ENCODE measurements at regions not wholly inside any gene's neighbourhood (a gene's known extent, or its start where the extent isn't known, plus 50 kb on each side); places are given as distances from the start of the nearest gene placed in this dataset.
"Not testable (repeated sequence)": the region's sequence is repeated elsewhere in the genome, so short reads cannot be mapped to it uniquely, and the experiment has no call there.

- no peak overlapping the region for H2AFZ ChIP-seq (ENCODE audit: low read length)
- no peak overlapping the region for H3K9ac ChIP-seq (ENCODE audit: low read length)
- TF ChIP-seq EZH2 (IDR thresholded peaks at IDR 0.05; ENCODE audit: low read length, unreplicated experiment) (no peak), EZH2phosphoT487 (IDR thresholded peaks at IDR 0.05; ENCODE audit: borderline replicate concordance, low read length) (no peak), CTCF (conservative IDR thresholded peaks at IDR 0.05; ENCODE audit: low read depth, low read length) (no peak)
- ChIA-PET CTCF (no interaction called here), POLR2A (ENCODE audit: unreplicated experiment) (no interaction called here)
- no peaks in the 10 kb centered on the region for H3K9me3 ChIP-seq (ENCODE audit: low read length)
- no peaks in the 10 kb centered on the region for H3F3A ChIP-seq (ENCODE audit: low read length, unreplicated experiment)
- peaks cover 14% of the 10 kb centered on the region for H3K27me3 ChIP-seq (ENCODE audit: low read length)
- no peak overlapping the region for H3K27ac ChIP-seq (ENCODE audit: low read length)
- H3K9me2 ChIP-seq (replicated peaks; ENCODE audit: low read length) = no peaks in the 10 kb centered on the region
- no peak for DNase-seq
- no peak overlapping the region for H3K4me2 ChIP-seq (ENCODE audit: low read length)
- H3K4me1 ChIP-seq (ENCODE audit: insufficient read depth, low read length) = no peaks in the 10 kb centered on the region
- no peaks in the 10 kb centered on the region for H3K79me2 ChIP-seq (ENCODE audit: low read length)
- no peak for ATAC-seq
- intact Hi-C loops (cut with micrococcal nuclease) = no loop called here
- H3K36me3 ChIP-seq (ENCODE audit: low read depth, low read length) = no peaks in the 10 kb centered on the region
- no peaks in the 10 kb centered on the region for H4K20me1 ChIP-seq (ENCODE audit: low read length)
- BruUV-seq (replicated peaks) = no TSS peak
- no peak overlapping the region for H3K4me3 ChIP-seq (ENCODE audit: low read length)
Measured at GRCh38 chrX:953879-954482, 258.5 kb downstream of the CRLF2 start.

GRCh38 chrX:952816-953215, 259.6 kb downstream of the CRLF2 start:
- ChIA-PET CTCF (no interaction called here), POLR2A (ENCODE audit: unreplicated experiment) (no interaction called here)
- Histone ChIP-seq H3K4me2 (ENCODE audit: low read length) (no peak overlapping the region), H2AFZ (ENCODE audit: low read length) (no peak overlapping the region), H3K9me3 (ENCODE audit: low read length) (no peaks in the 10 kb centered on the region), H3K9me2 (replicated peaks; ENCODE audit: low read length) (no peaks in the 10 kb centered on the region), H3K36me3 (ENCODE audit: low read depth, low read length) (no peaks in the 10 kb centered on the region), H3K79me2 (ENCODE audit: low read length) (no peaks in the 10 kb centered on the region), H4K20me1 (ENCODE audit: low read length) (no peaks in the 10 kb centered on the region), H3K4me3 (ENCODE audit: low read length) (no peak overlapping the region), H3K4me1 (ENCODE audit: insufficient read depth, low read length) (no peaks in the 10 kb centered on the region), H3K9ac (ENCODE audit: low read length) (no peak overlapping the region), H3K27me3 (ENCODE audit: low read length) (peaks cover 9% of the 10 kb centered on the region; the same call in 1 of the 2 replicates), H3K27ac (ENCODE audit: low read length) (no peak overlapping the region), H3F3A (ENCODE audit: low read length, unreplicated experiment) (no peaks in the 10 kb centered on the region)
- no TSS peak for BruUV-seq (replicated peaks)
- no peak for TF ChIP-seq CTCF (conservative IDR thresholded peaks at IDR 0.05; ENCODE audit: low read depth, low read length)
- TF ChIP-seq EZH2phosphoT487 (IDR thresholded peaks at IDR 0.05; ENCODE audit: borderline replicate concordance, low read length) = no peak
- TF ChIP-seq EZH2 (IDR thresholded peaks at IDR 0.05; ENCODE audit: low read length, unreplicated experiment) = no peak
- ATAC-seq (no peak), DNase-seq (no peak)
- intact Hi-C loops (cut with micrococcal nuclease) = no loop called here

- H3K36me3 ChIP-seq (ENCODE audit: low read depth, low read length); CTCF ChIA-PET; DNase-seq; POLR2A ChIA-PET (ENCODE audit: unreplicated experiment); H3K4me2 ChIP-seq (ENCODE audit: low read length); H2AFZ ChIP-seq (ENCODE audit: low read length); H3K9me3 ChIP-seq (ENCODE audit: low read length); H3K9me2 ChIP-seq (replicated peaks; ENCODE audit: low read length); H3K27me3 ChIP-seq (ENCODE audit: low read length); H3K79me2 ChIP-seq (ENCODE audit: low read length); ATAC-seq; H3K27ac ChIP-seq (ENCODE audit: low read length); H3K9ac ChIP-seq (ENCODE audit: low read length); BruUV-seq (replicated peaks); H3F3A ChIP-seq (ENCODE audit: low read length, unreplicated experiment); intact Hi-C loops (cut with micrococcal nuclease); H3K4me1 ChIP-seq (ENCODE audit: insufficient read depth, low read length); H3K4me3 ChIP-seq (ENCODE audit: low read length); H4K20me1 ChIP-seq (ENCODE audit: low read length): not testable (repeated sequence)
Measured at GRCh38 chrX:947262-947661, 265.2 kb downstream of the CRLF2 start.

Data from PC-3 (cell line).